Chondrocyte (in vitro differentiated cells): ENCODE measurements at regions not wholly inside any gene's neighbourhood (a gene's known extent, or its start where the extent isn't known, plus 50 kb on each side); places are given as distances from the start of the nearest gene placed in this dataset.

Source experiments
- DNase-seq: peaks from one replicate; pipeline ENCODE4 v3.0.0; 2021; ENCODE audit warnings: mixed read lengths, low spot score
- H3K27ac Mint-ChIP-seq: one replicate; pipeline ENCODE4 v1.8.0; 2021; ENCODE audit warnings: mild to moderate bottlenecking, moderate library complexity, mixed read lengths; ENCODE audit not compliant: unreplicated experiment
- H3K27me3 Mint-ChIP-seq: 2 replicates; pipeline ENCODE4 v1.8.0; 2021; ENCODE audit warnings: low read depth, mixed read lengths
- H3K36me3 Mint-ChIP-seq: 2 replicates; pipeline ENCODE4 v1.8.0; 2021; ENCODE audit warnings: low read depth, mixed read lengths
- H3K4me1 Mint-ChIP-seq: 2 replicates; pipeline ENCODE4 v1.8.0; 2021; ENCODE audit warnings: low read depth, mild to moderate bottlenecking, mixed read lengths
- H3K4me3 Mint-ChIP-seq: one replicate; pipeline ENCODE4 v1.8.0; 2021; ENCODE audit warnings: mild to moderate bottlenecking, moderate library complexity, mixed read lengths; ENCODE audit not compliant: unreplicated experiment
- H3K9me3 Mint-ChIP-seq: 2 replicates; pipeline ENCODE4 v1.8.0; 2021; ENCODE audit warnings: low read depth, mixed read lengths
- CTCF ChIP-seq: fragments of 200-600 bp; sonication (generic); IDR thresholded peaks from 2 replicates; pipeline ENCODE4 v1.5.0; 2021; ENCODE audit warnings: antibody characterized with exemption, mild to moderate bottlenecking, moderate library complexity

- TF ChIP-seq CTCF, result no peak
These were observed 117.5 kb downstream of the CCNA1 start for GRCh38 chr13:36549755-36550154.

GRCh38 chr13:36550177-36550576 is 117.9 kb downstream of the CCNA1 start:
- no peak overlapping the region for H3K4me3 Mint-ChIP-seq
- H3K4me1 Mint-ChIP-seq, result no peaks in the 10 kb centered on the region
- no peaks in the 10 kb centered on the region for H3K9me3 Mint-ChIP-seq
- no peak overlapping the region for H3K27ac Mint-ChIP-seq
- H3K27me3 Mint-ChIP-seq, result peaks cover 9% of the 10 kb centered on the region
- H3K36me3 Mint-ChIP-seq, result no peaks in the 10 kb centered on the region
- DNase-seq, result no peak
- no peak for TF ChIP-seq CTCF

More at GRCh38 chr13:36549755-36550154, 117.5 kb downstream of the CCNA1 start:
- no peak overlapping the region for H3K27ac Mint-ChIP-seq
- peaks cover 10% of the 10 kb centered on the region for H3K27me3 Mint-ChIP-seq
- H3K4me1 Mint-ChIP-seq, result no peaks in the 10 kb centered on the region
- no peaks in the 10 kb centered on the region for H3K9me3 Mint-ChIP-seq
- no peak for DNase-seq
- no peaks in the 10 kb centered on the region for H3K36me3 Mint-ChIP-seq
- no peak overlapping the region for H3K4me3 Mint-ChIP-seq

- peaks cover 8% of the 10 kb centered on the region for H3K27me3 Mint-ChIP-seq
- no peaks in the 10 kb centered on the region for H3K4me1 Mint-ChIP-seq
- H3K9me3 Mint-ChIP-seq, result no peaks in the 10 kb centered on the region
- H3K36me3 Mint-ChIP-seq, result no peaks in the 10 kb centered on the region
- TF ChIP-seq CTCF, result no peak
- DNase-seq, result no peak
- H3K27ac Mint-ChIP-seq, result no peak overlapping the region
- H3K4me3 Mint-ChIP-seq, result no peak overlapping the region
These were observed 119.2 kb downstream of the CCNA1 start for GRCh38 chr13:36551445-36551844.

- H3K4me1 Mint-ChIP-seq, result no peaks in the 10 kb centered on the region
- no peaks in the 10 kb centered on the region for H3K9me3 Mint-ChIP-seq
- H3K4me3 Mint-ChIP-seq, result no peak overlapping the region
- peaks cover 8% of the 10 kb centered on the region for H3K27me3 Mint-ChIP-seq
- no peak for TF ChIP-seq CTCF
- no peaks in the 10 kb centered on the region for H3K36me3 Mint-ChIP-seq
- no peak for DNase-seq
- no peak overlapping the region for H3K27ac Mint-ChIP-seq
These were observed 120.0 kb downstream of the CCNA1 start for GRCh38 chr13:36552334-36552733.

- H3K4me1 Mint-ChIP-seq, result no peaks in the 10 kb centered on the region
- H3K4me3 Mint-ChIP-seq, result no peak overlapping the region
- no peaks in the 10 kb centered on the region for H3K9me3 Mint-ChIP-seq
- no peak for TF ChIP-seq CTCF
- no peaks in the 10 kb centered on the region for H3K36me3 Mint-ChIP-seq
- peaks cover 7% of the 10 kb centered on the region for H3K27me3 Mint-ChIP-seq
- no peak overlapping the region for H3K27ac Mint-ChIP-seq
- no peak for DNase-seq
These were observed 120.3 kb upstream of the SERTM1 start for GRCh38 chr13:36553491-36553890.
